IMR-90 (cell line): ENCODE measurements at regions not wholly inside any gene's neighbourhood (a gene's known extent, or its start where the extent isn't known, plus 50 kb on each side); places are given as distances from the start of the nearest gene placed in this dataset.

Experiments
- ATAC-seq: fragments of 200-7000 bp; cut with Tn5 transposase; 2 replicates; pipeline ENCODE4 v1.9.1; 2020; ENCODE audit warnings: low read depth, mild to moderate bottlenecking, moderate library complexity
- BruUV-seq: library from RNA; stranded (reverse); fragments of 400-500 nt; replicated peaks from 2 replicates; lab custom pipeline; 2021; lab: Mats Ljungman, UMichigan
- CTCF ChIA-PET: fragments of 300-600 bp; formaldehyde crosslinking; extraction: SDS; loops from one replicate; lab custom pipeline; 2021; ENCODE audit warnings: antibody characterized with exemption; lab: Yijun Ruan, JAX
- POLR2A ChIA-PET: fragments of 300-600 bp; sonication (Branson Sonifier 250); formaldehyde crosslinking; loops from one replicate; lab custom pipeline; 2022; ENCODE audit warnings: antibody characterized with exemption; ENCODE audit not compliant: unreplicated experiment; lab: Charles Lee
- DNase-seq: peaks from one replicate; pipeline ENCODE4 v3.0.0; 2013
- H2AFZ ChIP-seq: replicated peaks from 2 replicates; pipeline ENCODE3; 2013; ENCODE audit warnings: low read length, mild to moderate bottlenecking; ENCODE audit not compliant: poor library complexity
- H2AK5ac ChIP-seq: 2 replicates; pipeline ENCODE4 v1.6.1; 2013; ENCODE audit warnings: low read depth, low read length, inconsistent platforms
- H2AK9ac ChIP-seq: replicated peaks from 2 replicates; pipeline ENCODE3; 2013; ENCODE audit warnings: mild to moderate bottlenecking, low read depth, low read length, moderate library complexity; ENCODE audit not compliant: poor library complexity
- H2BK120ac ChIP-seq: 2 replicates; pipeline ENCODE4 v1.6.1; 2013; ENCODE audit warnings: low read depth, low read length, inconsistent platforms
- H2BK15ac ChIP-seq: 3 replicates; pipeline ENCODE4 v1.6.1; 2013; ENCODE audit warnings: low read depth, low read length, inconsistent platforms
- H2BK20ac ChIP-seq: 2 replicates; pipeline ENCODE4 v1.6.1; 2013; ENCODE audit warnings: low read depth, mild to moderate bottlenecking, inconsistent platforms, low read length, moderate library complexity
- H2BK5ac ChIP-seq: 2 replicates; pipeline ENCODE4 v1.6.1; 2013; ENCODE audit warnings: mild to moderate bottlenecking, low read depth, low read length, inconsistent platforms; ENCODE audit not compliant: poor library complexity, severe bottlenecking
- H3K14ac ChIP-seq: replicated peaks from 2 replicates; pipeline ENCODE4 v1.6.1; 2013; ENCODE audit warnings: low read depth, low read length, inconsistent platforms
- H3K18ac ChIP-seq: 2 replicates; pipeline ENCODE4 v1.6.1; 2013; ENCODE audit warnings: low read depth, low read length, control low read depth
- H3K23ac ChIP-seq: 2 replicates; pipeline ENCODE4 v1.6.1; 2013; ENCODE audit warnings: low read depth, low read length, inconsistent platforms
- H3K27ac ChIP-seq: 2 replicates; pipeline ENCODE4 v1.5.1; 2013; ENCODE audit warnings: mild to moderate bottlenecking, control low read depth, low read length; ENCODE audit not compliant: insufficient read depth
- H3K27me3 ChIP-seq: 2 replicates; pipeline ENCODE4 v1.6.1; 2013; ENCODE audit warnings: low read length; ENCODE audit not compliant: control insufficient read depth, insufficient read depth
- H3K36me3 ChIP-seq: 2 replicates; pipeline ENCODE4 v1.6.1; 2013; ENCODE audit warnings: low read length, mixed read lengths; ENCODE audit not compliant: control insufficient read depth, insufficient read depth
- H3K4ac ChIP-seq: 2 replicates; pipeline ENCODE4 v1.6.1; 2013; ENCODE audit warnings: low read depth, low read length, inconsistent platforms
- H3K4me1 ChIP-seq: 2 replicates; pipeline ENCODE4 v1.6.1; 2013; ENCODE audit warnings: low read length, mixed read lengths; ENCODE audit not compliant: control insufficient read depth, insufficient read depth
- H3K4me2 ChIP-seq: 2 replicates; pipeline ENCODE4 v1.6.1; 2013; ENCODE audit warnings: low read depth, mild to moderate bottlenecking, control low read depth, low read length, moderate library complexity
- H3K4me3 ChIP-seq: 2 replicates; pipeline ENCODE4 v1.5.1; 2013; ENCODE audit warnings: low read depth, mild to moderate bottlenecking, control low read depth, low read length, moderate library complexity; ENCODE audit not compliant: insufficient read depth
- H3K56ac ChIP-seq: 2 replicates; pipeline ENCODE4 v1.6.1; 2013; ENCODE audit warnings: low read length, inconsistent platforms; ENCODE audit not compliant: insufficient read depth; ENCODE audit errors: extremely low read depth
- H3K79me1 ChIP-seq, 2 experiments: 2 replicates each; pipeline ENCODE4 v1.6.1; 2013; ENCODE audit warnings: low read length in 2 of 2, inconsistent platforms in 1 of 2, low read depth in 1 of 2
- H3K9ac ChIP-seq: 2 replicates; pipeline ENCODE4 v1.6.1; 2013; ENCODE audit warnings: low read depth, low read length, control low read depth
- H3K9me1 ChIP-seq: 2 replicates; pipeline ENCODE4 v1.6.1; 2013; ENCODE audit warnings: low read length, inconsistent platforms; ENCODE audit not compliant: insufficient read depth
- H3K9me3 ChIP-seq: 2 replicates; pipeline ENCODE4 v1.6.1; 2013; ENCODE audit warnings: low read length; ENCODE audit not compliant: control insufficient read depth, insufficient read depth
- H4K20me1 ChIP-seq: 2 replicates; pipeline ENCODE4 v1.6.1; 2013; ENCODE audit warnings: low read length, inconsistent platforms; ENCODE audit not compliant: insufficient read depth
- H4K5ac ChIP-seq: 2 replicates; pipeline ENCODE4 v1.6.1; 2013; ENCODE audit warnings: mild to moderate bottlenecking, low read depth, low read length, control low read depth
- H4K8ac ChIP-seq, 2 experiments: 2 replicates each; pipeline ENCODE4 v1.6.1; 2013; ENCODE audit warnings: low read depth in 2 of 2, low read length in 2 of 2, control low read depth in 1 of 2, inconsistent platforms in 1 of 2
- H4K91ac ChIP-seq: 2 replicates; pipeline ENCODE4 v1.6.1; 2013; ENCODE audit warnings: low read depth, low read length, inconsistent platforms; ENCODE audit not compliant: insufficient read depth
- BHLHE40 ChIP-seq: fragments of 150-350 bp; IDR thresholded peaks from 2 replicates; pipeline ENCODE4 v1.6.1; 2016; ENCODE audit warnings: mild to moderate bottlenecking, low read depth, low read length
- CEBPB ChIP-seq: IDR thresholded peaks from 2 replicates; pipeline ENCODE4 v1.6.1; 2012; ENCODE audit warnings: low read depth, low read length, improper control_type of control experiment
- FOS ChIP-seq: fragments of 150-350 bp; IDR thresholded peaks from 2 replicates; pipeline ENCODE4 v1.6.1; 2016; ENCODE audit warnings: low read depth, low read length
- MAFK ChIP-seq: IDR thresholded peaks from 2 replicates; pipeline ENCODE4 v1.6.1; 2012; ENCODE audit warnings: low read depth, low read length, improper control_type of control experiment
- NFE2L2 ChIP-seq: fragments of 150-350 bp; IDR thresholded peaks from 2 replicates; pipeline ENCODE4 v1.6.1; 2016; ENCODE audit warnings: low read depth, mild to moderate bottlenecking, low read length
- WGBS, 2 experiments: methylation state at CpG; one replicate each; pipeline versions ENCODE4 v1.1.5 to v1.1.7; 2013; ENCODE audit warnings: missing lambda C conversion rate in 2 of 2; ENCODE audit not compliant: insufficient read length in 1 of 2; ENCODE audit errors: extremely low coverage in 2 of 2; 5-methylcytosine and 5-hydroxymethylcytosine counted together
- dilution Hi-C: fragments of 300-500 bp; cut with HindIII; formaldehyde crosslinking; loops from one replicate; pipeline ENCODE4 v1.14.3; 2018; ENCODE audit warnings: low sequenced_read_pairs; ENCODE audit not compliant: unreplicated experiment
- in situ Hi-C: fragments of 300-500 bp; cut with MboI; formaldehyde crosslinking; loops from 3 replicates; pipeline ENCODE4 v1.14.3; 2019; ENCODE audit warnings: low sequenced_read_pairs, inconsistent platforms, mixed read lengths
- intact Hi-C: fragments of 100-400 bp; cut with micrococcal nuclease; formaldehyde crosslinking; loops from 2 replicates; pipeline ENCODE4 v1.10.0; 2022

GRCh38 chr7:124457841-124458240 is 307.8 kb downstream of the GPR37 start:
- Histone ChIP-seq H3K14ac (peak overlapping the region; percentile 87), H3K9me3 (no peaks in the 10 kb centered on the region), H3K18ac (peak overlapping the region; percentile 93), H3K56ac (peak overlapping the region; percentile 50), H3K9ac (peak overlapping the region; percentile 36; the same call in 1 of the 2 replicates), H3K23ac (peak overlapping the region; percentile 68; the same call in 1 of the 2 replicates), H2AFZ (no peak overlapping the region), H4K8ac (peak overlapping the region; percentile 54 to 92; a peak in 3 of 4 replicates), H2AK5ac (0 out of 2 replicates have a peak overlapping the region, but pooled peaks have one; percentile 81), H4K5ac (peak overlapping the region; percentile 95), H3K36me3 (no peaks in the 10 kb centered on the region), H3K27me3 (no peaks in the 10 kb centered on the region), H3K27ac (peak overlapping the region; percentile 34; the same call in 1 of the 2 replicates), H2BK15ac (peak overlapping the region; percentile 82), H2AK9ac (no peak overlapping the region), H4K20me1 (no peaks in the 10 kb centered on the region), H2BK5ac (peak overlapping the region; percentile 91), H4K91ac (peak overlapping the region; percentile 81), H2BK20ac (peak overlapping the region; percentile 97), H3K4me3 (no peak overlapping the region; the same call in 1 of the 2 replicates), H3K79me1 (no peaks in the 10 kb centered on the region; a peak in 1 of 4 replicates), H3K4me2 (peak overlapping the region; percentile 84; the same call in 1 of the 2 replicates), H2BK120ac (peak overlapping the region; percentile 95), H3K4ac (peak overlapping the region; percentile 88), H3K9me1 (peaks cover 3% of the 10 kb centered on the region; the same call in 1 of the 2 replicates), H3K4me1 (peaks cover 13% of the 10 kb centered on the region)
- WGBS, 2 experiments: no CpG with 5 or more reads among the region's 3 CpGs
- intact Hi-C loops: loop anchor here (2.0 to 10.0 kb wide), 2 partner anchors 287 to 383 kb away; no protein-coding TSS in a partner anchor
- ATAC-seq (no peak), DNase-seq (peak; percentile 70)
- CTCF ChIA-PET: interaction anchor here (0.6 to 2.0 kb wide), 5 partner anchors 8 to 308 kb away, joined by 3 to 9 read pairs (median 3); partner anchors contain the start of gene GPR37
- POLR2A ChIA-PET: no interaction called here
- dilution Hi-C loops: no loop called here
- no TSS peak for BruUV-seq
- in situ Hi-C loops: no loop called here
- TF ChIP-seq NFE2L2 (peak; percentile 18; the same call in 1 of the 2 replicates), MAFK (0 out of 2 replicates have a peak, but pooled peaks have one; percentile 7), FOS (peak; percentile 44; the same call in 1 of the 2 replicates), BHLHE40 (no peak), CEBPB (peak; percentile 47; the same call in 1 of the 2 replicates)
